GM23338 (cell line): ENCODE measurements at regions not wholly inside any gene's neighbourhood (a gene's known extent, or its start where the extent isn't known, plus 50 kb on each side); places are given as distances from the start of the nearest gene placed in this dataset.

ENCODE experiments used
- ATAC-seq: fragments of 200-7000 bp; cut with Tn5 transposase; 3 replicates; pipeline ENCODE4 v1.9.1; 2020
- DNase-seq: peaks from one replicate; pipeline ENCODE4 v3.0.0-alpha.2; 2015; ENCODE audit warnings: low spot score
- H2AFZ ChIP-seq: fragments of 200-600 bp; sonication (generic); 2 replicates; pipeline ENCODE4 v1.8.0; 2016; ENCODE audit warnings: antibody characterized with exemption, mild to moderate bottlenecking, moderate library complexity
- H3F3A ChIP-seq: fragments of 200-600 bp; sonication (generic); replicated peaks from 2 replicates; pipeline ENCODE4 v1.8.0; 2017; ENCODE audit warnings: antibody characterized with exemption, mixed run types, low read depth
- H3K27ac ChIP-seq: fragments of 200-600 bp; sonication (generic); 2 replicates; pipeline ENCODE4 v1.6.1; 2016; ENCODE audit warnings: low read depth
- H3K27me3 ChIP-seq: fragments of 200-600 bp; sonication (generic); 2 replicates; pipeline ENCODE4 v1.8.0; 2016; ENCODE audit warnings: mild to moderate bottlenecking, mixed run types, moderate library complexity; ENCODE audit not compliant: insufficient read depth
- H3K36me3 ChIP-seq: fragments of 200-600 bp; sonication (generic); 2 replicates; pipeline ENCODE4 v1.8.0; 2016; ENCODE audit warnings: mild to moderate bottlenecking; ENCODE audit not compliant: insufficient read depth
- H3K4me1 ChIP-seq: fragments of 200-600 bp; sonication (generic); 2 replicates; pipeline ENCODE4 v1.8.0; 2016; ENCODE audit warnings: mild to moderate bottlenecking, moderate library complexity; ENCODE audit not compliant: insufficient read depth
- H3K4me2 ChIP-seq: fragments of 200-600 bp; sonication (generic); 2 replicates; pipeline ENCODE4 v1.7.1; 2017; ENCODE audit warnings: mixed run types
- H3K4me3 ChIP-seq: fragments of 200-600 bp; sonication (generic); 2 replicates; pipeline ENCODE4 v1.6.1; 2016; ENCODE audit warnings: mixed run types
- H3K79me2 ChIP-seq: fragments of 200-600 bp; sonication (generic); replicated peaks from 2 replicates; pipeline ENCODE4 v1.8.0; 2017; ENCODE audit warnings: mild to moderate bottlenecking; ENCODE audit not compliant: insufficient read depth
- H3K9me2 ChIP-seq: fragments of 200-600 bp; sonication (generic); 2 replicates; pipeline ENCODE4 v1.8.0; 2017; ENCODE audit not compliant: insufficient read depth
- H4K20me1 ChIP-seq: fragments of 200-600 bp; sonication (generic); replicated peaks from 2 replicates; pipeline ENCODE4 v1.8.0; 2017; ENCODE audit warnings: mild to moderate bottlenecking; ENCODE audit not compliant: insufficient read depth
- H3K27ac Mint-ChIP-seq: 2 replicates; pipeline ENCODE4 v1.8.0; 2020; ENCODE audit warnings: inconsistent platforms, mild to moderate bottlenecking, moderate library complexity, mixed read lengths
- H3K27me3 Mint-ChIP-seq: 3 replicates; pipeline ENCODE4 v1.8.0; 2022; ENCODE audit warnings: low read depth, mild to moderate bottlenecking, moderate library complexity, mixed read lengths, inconsistent platforms; ENCODE audit not compliant: insufficient read depth, poor library complexity
- H3K36me3 Mint-ChIP-seq: 3 replicates; pipeline ENCODE4 v1.8.0; 2021; ENCODE audit warnings: low read depth, mild to moderate bottlenecking, inconsistent platforms, moderate library complexity, mixed read lengths
- H3K4me1 Mint-ChIP-seq: 3 replicates; pipeline ENCODE4 v1.8.0; 2020; ENCODE audit warnings: mild to moderate bottlenecking, inconsistent platforms, mixed read lengths
- H3K4me3 Mint-ChIP-seq: 3 replicates; pipeline ENCODE4 v1.8.0; 2021; ENCODE audit warnings: moderate library complexity, mild to moderate bottlenecking, inconsistent platforms, mixed read lengths
- H3K9me3 Mint-ChIP-seq: 3 replicates; pipeline ENCODE4 v1.8.0; 2020; ENCODE audit warnings: moderate library complexity, mild to moderate bottlenecking, inconsistent platforms, mixed read lengths
- CREB1 ChIP-seq: fragments of 250-450 bp; sonication (Bioruptor Pico); IDR thresholded peaks from 2 replicates; pipeline ENCODE4 v1.5.0; 2020; ENCODE audit warnings: low read depth, mild to moderate bottlenecking, moderate library complexity
- EZH2 ChIP-seq: fragments of 200-600 bp; sonication (generic); IDR thresholded peaks from one replicate; pipeline ENCODE4 v1.8.0; 2017; ENCODE audit warnings: antibody characterized with exemption, mild to moderate bottlenecking, low read depth; ENCODE audit not compliant: unreplicated experiment
- EZH2phosphoT487 ChIP-seq: fragments of 200-600 bp; sonication (generic); IDR thresholded peaks from one replicate; pipeline ENCODE4 v1.8.1; 2018; ENCODE audit warnings: antibody characterized with exemption; ENCODE audit not compliant: unreplicated experiment
- JUNB ChIP-seq: IDR thresholded peaks from one replicate; pipeline ENCODE4 v1.6.1; 2016; ENCODE audit warnings: antibody characterized with exemption; ENCODE audit not compliant: unreplicated experiment
- NANOG ChIP-seq: IDR thresholded peaks from 2 replicates; pipeline ENCODE4 v1.6.1; 2016; ENCODE audit warnings: antibody characterized with exemption, borderline replicate concordance
- POLR2AphosphoS5 ChIP-seq: IDR thresholded peaks from 2 replicates; pipeline ENCODE4 v1.6.1; 2016; ENCODE audit warnings: antibody characterized with exemption, low read depth
- STAT1 ChIP-seq: IDR thresholded peaks from one replicate; pipeline ENCODE4 v1.6.1; 2016; ENCODE audit warnings: antibody characterized with exemption; ENCODE audit not compliant: unreplicated experiment
- ZNF114 ChIP-seq: fragments of 250-450 bp; sonication (Bioruptor Pico); IDR thresholded peaks from 2 replicates; pipeline ENCODE4 v1.5.0; 2020; ENCODE audit warnings: mild to moderate bottlenecking, moderate library complexity
- ZNF331 ChIP-seq: fragments of 250-450 bp; sonication (Bioruptor Pico); IDR thresholded peaks from 2 replicates; pipeline ENCODE4 v1.5.0; 2020; ENCODE audit warnings: low read depth, mild to moderate bottlenecking, moderate library complexity
- TF ChIP-seq, protein P1 (sequence below): IDR thresholded peaks from 2 replicates; pipeline ENCODE4 v1.6.1; 2016; ENCODE audit warnings: antibody characterized with exemption
- TF ChIP-seq, protein P2 (sequence below), 2 experiments: fragments of 200-600 bp in 1 of 2; sonication (generic) in 1 of 2; conservative IDR thresholded peaks; 2 replicates each; pipeline versions ENCODE4 v1.5.1 to v1.6.1; 2016 to 2017; ENCODE audit warnings: antibody characterized with exemption in 2 of 2, low read depth in 2 of 2, mild to moderate bottlenecking in 2 of 2, moderate library complexity in 1 of 2
- TF ChIP-seq, protein P3 (sequence below): fragments of 250-450 bp; sonication (Bioruptor Pico); IDR thresholded peaks from 2 replicates; pipeline ENCODE4 v1.5.0; 2020; ENCODE audit warnings: mild to moderate bottlenecking, moderate library complexity

DNA sequence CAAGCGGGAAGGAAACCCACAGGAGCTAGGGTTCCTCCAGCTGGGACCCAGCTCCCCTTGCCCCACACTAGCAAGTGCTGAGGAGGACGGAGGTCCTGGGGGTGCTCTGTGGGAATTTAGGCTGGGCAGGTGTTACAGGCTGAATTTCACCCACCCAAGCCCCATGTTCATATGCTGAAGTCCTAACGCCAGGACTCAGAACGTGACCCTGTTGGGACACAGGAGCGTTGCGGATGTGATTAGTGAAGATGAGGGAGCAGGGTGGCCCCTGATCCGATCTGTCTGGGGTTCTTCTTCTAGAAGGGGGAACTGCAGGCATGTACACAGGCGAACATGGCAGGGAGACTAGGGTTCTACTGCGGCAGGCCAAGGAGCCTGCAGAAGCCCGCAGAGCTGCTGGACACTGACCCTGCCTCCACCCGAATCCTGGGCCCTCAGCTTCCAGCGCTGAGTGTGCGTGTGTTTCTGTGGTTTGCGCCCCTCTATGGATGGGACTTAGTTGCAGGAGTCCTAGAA, 103.4 kb upstream of the FGF3 start (continued):
- TF ChIP-seq, protein P1, sequence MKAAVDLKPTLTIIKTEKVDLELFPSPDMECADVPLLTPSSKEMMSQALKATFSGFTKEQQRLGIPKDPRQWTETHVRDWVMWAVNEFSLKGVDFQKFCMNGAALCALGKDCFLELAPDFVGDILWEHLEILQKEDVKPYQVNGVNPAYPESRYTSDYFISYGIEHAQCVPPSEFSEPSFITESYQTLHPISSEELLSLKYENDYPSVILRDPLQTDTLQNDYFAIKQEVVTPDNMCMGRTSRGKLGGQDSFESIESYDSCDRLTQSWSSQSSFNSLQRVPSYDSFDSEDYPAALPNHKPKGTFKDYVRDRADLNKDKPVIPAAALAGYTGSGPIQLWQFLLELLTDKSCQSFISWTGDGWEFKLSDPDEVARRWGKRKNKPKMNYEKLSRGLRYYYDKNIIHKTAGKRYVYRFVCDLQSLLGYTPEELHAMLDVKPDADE = no peak
- TF ChIP-seq NANOG = no peak
- no peak for TF ChIP-seq EZH2
- TF ChIP-seq STAT1 = no peak
- TF ChIP-seq EZH2phosphoT487 = no peak
- no peak for TF ChIP-seq ZNF331 (CRISPR knock-in tag)
- no peak for TF ChIP-seq JUNB
- TF ChIP-seq, protein P2, sequence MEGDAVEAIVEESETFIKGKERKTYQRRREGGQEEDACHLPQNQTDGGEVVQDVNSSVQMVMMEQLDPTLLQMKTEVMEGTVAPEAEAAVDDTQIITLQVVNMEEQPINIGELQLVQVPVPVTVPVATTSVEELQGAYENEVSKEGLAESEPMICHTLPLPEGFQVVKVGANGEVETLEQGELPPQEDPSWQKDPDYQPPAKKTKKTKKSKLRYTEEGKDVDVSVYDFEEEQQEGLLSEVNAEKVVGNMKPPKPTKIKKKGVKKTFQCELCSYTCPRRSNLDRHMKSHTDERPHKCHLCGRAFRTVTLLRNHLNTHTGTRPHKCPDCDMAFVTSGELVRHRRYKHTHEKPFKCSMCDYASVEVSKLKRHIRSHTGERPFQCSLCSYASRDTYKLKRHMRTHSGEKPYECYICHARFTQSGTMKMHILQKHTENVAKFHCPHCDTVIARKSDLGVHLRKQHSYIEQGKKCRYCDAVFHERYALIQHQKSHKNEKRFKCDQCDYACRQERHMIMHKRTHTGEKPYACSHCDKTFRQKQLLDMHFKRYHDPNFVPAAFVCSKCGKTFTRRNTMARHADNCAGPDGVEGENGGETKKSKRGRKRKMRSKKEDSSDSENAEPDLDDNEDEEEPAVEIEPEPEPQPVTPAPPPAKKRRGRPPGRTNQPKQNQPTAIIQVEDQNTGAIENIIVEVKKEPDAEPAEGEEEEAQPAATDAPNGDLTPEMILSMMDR (conservative IDR thresholded peaks at IDR 0.05; ENCODE audit: low read depth in 2 of 2) = no peak
- TF ChIP-seq ZNF114 (CRISPR knock-in tag) = no peak
- TF ChIP-seq POLR2AphosphoS5 = no peak

DNA sequence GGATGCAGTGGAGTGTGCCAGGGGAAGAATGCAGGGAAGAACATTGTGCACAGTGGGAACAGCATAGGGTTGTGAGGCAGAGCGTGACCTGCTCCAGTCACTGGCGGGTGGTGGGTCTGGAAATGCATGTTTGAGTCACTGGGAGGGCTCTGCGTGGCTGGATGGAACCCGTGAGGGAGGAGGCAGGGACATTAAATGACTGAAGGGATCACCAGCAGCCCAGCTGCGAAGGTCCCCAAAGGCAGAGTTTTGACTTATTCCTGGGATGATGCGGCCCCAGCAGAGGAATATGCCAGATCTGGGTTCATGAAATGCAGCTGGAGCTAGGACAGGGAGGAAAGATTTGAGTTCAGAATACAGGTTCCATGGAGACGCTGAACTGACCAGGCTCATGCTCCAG, 104.0 kb upstream of the FGF3 start:
- no peaks in the 10 kb centered on the region for H3K9me3 Mint-ChIP-seq
- no peak for ATAC-seq
- peaks cover 4% of the 10 kb centered on the region; the same call in 2 of the 3 replicates for H3K4me1 Mint-ChIP-seq
- H3K4me3 ChIP-seq = no peak overlapping the region
- no peaks in the 10 kb centered on the region for H3K79me2 ChIP-seq
- H3K4me2 ChIP-seq = no peak overlapping the region
- H3F3A ChIP-seq = no peaks in the 10 kb centered on the region
- no peak overlapping the region for H3K4me3 Mint-ChIP-seq
- no peaks in the 10 kb centered on the region for H3K4me1 ChIP-seq
- H3K36me3 Mint-ChIP-seq = no peaks in the 10 kb centered on the region
- H3K9me2 ChIP-seq = no peaks in the 10 kb centered on the region
- H3K27ac ChIP-seq = no peak overlapping the region
- no peak overlapping the region for H3K27ac Mint-ChIP-seq
- H3K27me3 ChIP-seq = peaks cover 4% of the 10 kb centered on the region; the same call in 1 of the 2 replicates
- no peaks in the 10 kb centered on the region for H3K36me3 ChIP-seq
- peaks cover 10% of the 10 kb centered on the region for H3K27me3 Mint-ChIP-seq
- H2AFZ ChIP-seq = no peak overlapping the region
- DNase-seq = no peak
- H4K20me1 ChIP-seq = no peaks in the 10 kb centered on the region
- no peak for TF ChIP-seq ZNF114 (CRISPR knock-in tag)
- TF ChIP-seq STAT1 = no peak
- TF ChIP-seq JUNB = no peak
- TF ChIP-seq EZH2phosphoT487 = no peak
- TF ChIP-seq CREB1 (CRISPR knock-in tag) = no peak
- TF ChIP-seq, protein P1 = no peak
- TF ChIP-seq, protein P3, sequence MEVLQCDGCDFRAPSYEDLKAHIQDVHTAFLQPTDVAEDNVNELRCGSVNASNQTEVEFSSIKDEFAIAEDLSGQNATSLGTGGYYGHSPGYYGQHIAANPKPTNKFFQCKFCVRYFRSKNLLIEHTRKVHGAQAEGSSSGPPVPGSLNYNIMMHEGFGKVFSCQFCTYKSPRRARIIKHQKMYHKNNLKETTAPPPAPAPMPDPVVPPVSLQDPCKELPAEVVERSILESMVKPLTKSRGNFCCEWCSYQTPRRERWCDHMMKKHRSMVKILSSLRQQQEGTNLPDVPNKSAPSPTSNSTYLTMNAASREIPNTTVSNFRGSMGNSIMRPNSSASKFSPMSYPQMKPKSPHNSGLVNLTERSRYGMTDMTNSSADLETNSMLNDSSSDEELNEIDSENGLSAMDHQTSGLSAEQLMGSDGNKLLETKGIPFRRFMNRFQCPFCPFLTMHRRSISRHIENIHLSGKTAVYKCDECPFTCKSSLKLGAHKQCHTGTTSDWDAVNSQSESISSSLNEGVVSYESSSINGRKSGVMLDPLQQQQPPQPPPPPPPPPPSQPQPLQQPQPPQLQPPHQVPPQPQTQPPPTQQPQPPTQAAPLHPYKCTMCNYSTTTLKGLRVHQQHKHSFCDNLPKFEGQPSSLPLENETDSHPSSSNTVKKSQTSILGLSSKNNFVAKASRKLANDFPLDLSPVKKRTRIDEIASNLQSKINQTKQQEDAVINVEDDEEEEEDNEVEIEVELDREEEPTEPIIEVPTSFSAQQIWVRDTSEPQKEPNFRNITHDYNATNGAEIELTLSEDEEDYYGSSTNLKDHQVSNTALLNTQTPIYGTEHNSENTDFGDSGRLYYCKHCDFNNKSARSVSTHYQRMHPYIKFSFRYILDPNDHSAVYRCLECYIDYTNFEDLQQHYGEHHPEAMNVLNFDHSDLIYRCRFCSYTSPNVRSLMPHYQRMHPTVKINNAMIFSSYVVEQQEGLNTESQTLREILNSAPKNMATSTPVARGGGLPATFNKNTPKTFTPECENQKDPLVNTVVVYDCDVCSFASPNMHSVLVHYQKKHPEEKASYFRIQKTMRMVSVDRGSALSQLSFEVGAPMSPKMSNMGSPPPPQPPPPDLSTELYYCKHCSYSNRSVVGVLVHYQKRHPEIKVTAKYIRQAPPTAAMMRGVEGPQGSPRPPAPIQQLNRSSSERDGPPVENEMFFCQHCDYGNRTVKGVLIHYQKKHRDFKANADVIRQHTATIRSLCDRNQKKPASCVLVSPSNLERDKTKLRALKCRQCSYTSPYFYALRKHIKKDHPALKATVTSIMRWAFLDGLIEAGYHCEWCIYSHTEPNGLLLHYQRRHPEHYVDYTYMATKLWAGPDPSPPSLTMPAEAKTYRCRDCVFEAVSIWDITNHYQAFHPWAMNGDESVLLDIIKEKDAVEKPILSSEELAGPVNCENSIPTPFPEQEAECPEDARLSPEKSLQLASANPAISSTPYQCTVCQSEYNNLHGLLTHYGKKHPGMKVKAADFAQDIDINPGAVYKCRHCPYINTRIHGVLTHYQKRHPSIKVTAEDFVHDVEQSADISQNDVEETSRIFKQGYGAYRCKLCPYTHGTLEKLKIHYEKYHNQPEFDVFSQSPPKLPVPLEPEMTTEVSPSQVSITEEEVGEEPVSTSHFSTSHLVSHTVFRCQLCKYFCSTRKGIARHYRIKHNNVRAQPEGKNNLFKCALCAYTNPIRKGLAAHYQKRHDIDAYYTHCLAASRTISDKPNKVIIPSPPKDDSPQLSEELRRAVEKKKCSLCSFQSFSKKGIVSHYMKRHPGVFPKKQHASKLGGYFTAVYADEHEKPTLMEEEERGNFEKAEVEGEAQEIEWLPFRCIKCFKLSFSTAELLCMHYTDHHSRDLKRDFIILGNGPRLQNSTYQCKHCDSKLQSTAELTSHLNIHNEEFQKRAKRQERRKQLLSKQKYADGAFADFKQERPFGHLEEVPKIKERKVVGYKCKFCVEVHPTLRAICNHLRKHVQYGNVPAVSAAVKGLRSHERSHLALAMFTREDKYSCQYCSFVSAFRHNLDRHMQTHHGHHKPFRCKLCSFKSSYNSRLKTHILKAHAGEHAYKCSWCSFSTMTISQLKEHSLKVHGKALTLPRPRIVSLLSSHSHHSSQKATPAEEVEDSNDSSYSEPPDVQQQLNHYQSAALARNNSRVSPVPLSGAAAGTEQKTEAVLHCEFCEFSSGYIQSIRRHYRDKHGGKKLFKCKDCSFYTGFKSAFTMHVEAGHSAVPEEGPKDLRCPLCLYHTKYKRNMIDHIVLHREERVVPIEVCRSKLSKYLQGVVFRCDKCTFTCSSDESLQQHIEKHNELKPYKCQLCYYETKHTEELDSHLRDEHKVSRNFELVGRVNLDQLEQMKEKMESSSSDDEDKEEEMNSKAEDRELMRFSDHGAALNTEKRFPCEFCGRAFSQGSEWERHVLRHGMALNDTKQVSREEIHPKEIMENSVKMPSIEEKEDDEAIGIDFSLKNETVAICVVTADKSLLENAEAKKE (CRISPR knock-in tag) = no peak
- TF ChIP-seq NANOG = no peak
- no peak for TF ChIP-seq EZH2
